WTC11 (cell line): ENCODE measurements at regions not wholly inside any gene's neighbourhood (a gene's known extent, or its start where the extent isn't known, plus 50 kb on each side); places are given as distances from the start of the nearest gene placed in this dataset.

Experiments used
- ATAC-seq: fragments of 200-7000 bp; cut with Tn5 transposase; 2 replicates; pipeline ENCODE4 v1.10.0; 2021; ENCODE audit warnings: mild to moderate bottlenecking, moderate library complexity
- CTCF ChIA-PET: fragments of 300-600 bp; sonication (Branson Sonifier 250); formaldehyde crosslinking; loops from one replicate; lab custom pipeline; 2021; ENCODE audit warnings: antibody characterized with exemption; lab: Charles Lee
- POLR2A ChIA-PET: fragments of 350-600 bp; sonication (Branson Sonifier 250); formaldehyde crosslinking; loops from one replicate; lab custom pipeline; 2021; ENCODE audit warnings: antibody characterized with exemption; lab: Charles Lee
- DNase-seq: peaks from one replicate; pipeline ENCODE4 v3.0.0; 2021; ENCODE audit warnings: low spot score
- H3K27ac Mint-ChIP-seq: 2 replicates; pipeline ENCODE4 v1.8.0; 2021; ENCODE audit warnings: mixed read lengths
- H3K27me3 Mint-ChIP-seq: 2 replicates; pipeline ENCODE4 v1.8.0; 2021; ENCODE audit warnings: low read depth, mild to moderate bottlenecking, moderate library complexity, mixed read lengths
- H3K36me3 Mint-ChIP-seq: 2 replicates; pipeline ENCODE4 v1.8.0; 2021; ENCODE audit warnings: mixed read lengths
- H3K4me1 Mint-ChIP-seq: 2 replicates; pipeline ENCODE4 v1.8.0; 2022; ENCODE audit warnings: mixed read lengths
- H3K4me3 Mint-ChIP-seq: 2 replicates; pipeline ENCODE4 v1.8.0; 2021; ENCODE audit warnings: mild to moderate bottlenecking, moderate library complexity, mixed read lengths
- H3K9me3 Mint-ChIP-seq: 2 replicates; pipeline ENCODE4 v1.8.0; 2021; ENCODE audit warnings: mixed read lengths
- ATF3 ChIP-seq: sonication (generic); formaldehyde crosslinking; conservative IDR thresholded peaks from 2 replicates; pipeline ENCODE4 v1.8.1; 2022; ENCODE audit warnings: mild to moderate bottlenecking, missing genetic modification reagents
- ATF6 ChIP-seq: sonication (generic); formaldehyde crosslinking; IDR thresholded peaks from 2 replicates; pipeline ENCODE4 v1.8.1; 2023; ENCODE audit warnings: mild to moderate bottlenecking, missing genetic modification reagents
- CREB1 ChIP-seq: sonication (generic); formaldehyde crosslinking; IDR thresholded peaks from 2 replicates; pipeline ENCODE4 v1.8.0; 2023; ENCODE audit warnings: mild to moderate bottlenecking, missing genetic modification reagents
- CTCF ChIP-seq: fragments of 200-600 bp; IDR thresholded peaks from 2 replicates; pipeline ENCODE4 v1.8.0; 2022; ENCODE audit warnings: antibody characterized with exemption
- ELF4 ChIP-seq: sonication (generic); formaldehyde crosslinking; IDR thresholded peaks from 2 replicates; pipeline ENCODE4 v1.8.1; 2022; ENCODE audit warnings: low read depth, mild to moderate bottlenecking, moderate library complexity, missing genetic modification reagents
- FOXJ3 ChIP-seq: sonication (generic); formaldehyde crosslinking; IDR thresholded peaks from 2 replicates; pipeline ENCODE4 v1.9.0; 2021; ENCODE audit warnings: missing genetic modification reagents, mild to moderate bottlenecking, borderline replicate concordance
- GABPB1 ChIP-seq: sonication (generic); formaldehyde crosslinking; IDR thresholded peaks from 2 replicates; pipeline ENCODE4 v1.8.1; 2023; ENCODE audit warnings: mild to moderate bottlenecking, missing genetic modification reagents
- MAX ChIP-seq: sonication (generic); formaldehyde crosslinking; IDR thresholded peaks from 2 replicates; pipeline ENCODE4 v1.8.0; 2022; ENCODE audit warnings: mild to moderate bottlenecking, missing genetic modification reagents
- MYBL2 ChIP-seq: sonication (generic); formaldehyde crosslinking; IDR thresholded peaks from 2 replicates; pipeline ENCODE4 v1.8.1; 2023; ENCODE audit warnings: mild to moderate bottlenecking, moderate library complexity, missing genetic modification reagents
- NR3C1 ChIP-seq: sonication (generic); formaldehyde crosslinking; conservative IDR thresholded peaks from 2 replicates; pipeline ENCODE4 v1.8.1; 2023; ENCODE audit warnings: low read depth, mild to moderate bottlenecking, missing genetic modification reagents
- SMAD3 ChIP-seq: sonication (generic); formaldehyde crosslinking; IDR thresholded peaks from 2 replicates; pipeline ENCODE4 v1.8.0; 2022; ENCODE audit warnings: missing genetic modification reagents, mild to moderate bottlenecking, borderline replicate concordance
- SOX15 ChIP-seq: fragments of 250-450 bp; sonication (Bioruptor Pico); IDR thresholded peaks from 2 replicates; pipeline ENCODE4 v1.9.0; 2021; ENCODE audit warnings: mild to moderate bottlenecking
- SP1 ChIP-seq: sonication (generic); formaldehyde crosslinking; conservative IDR thresholded peaks from 2 replicates; pipeline ENCODE4 v1.8.1; 2022; ENCODE audit warnings: missing genetic modification reagents
- ZNF219 ChIP-seq: sonication (generic); formaldehyde crosslinking; IDR thresholded peaks from 2 replicates; pipeline ENCODE4 v1.8.0; 2023; ENCODE audit warnings: missing genetic modification reagents, mild to moderate bottlenecking, borderline replicate concordance
- ZNF232 ChIP-seq: sonication (generic); formaldehyde crosslinking; IDR thresholded peaks from 2 replicates; pipeline ENCODE4 v1.8.0; 2022; ENCODE audit warnings: mild to moderate bottlenecking, missing genetic modification reagents
- ZNF281 ChIP-seq: sonication (generic); formaldehyde crosslinking; IDR thresholded peaks from 2 replicates; pipeline ENCODE4 v1.8.0; 2023; ENCODE audit warnings: mild to moderate bottlenecking, missing genetic modification reagents
- ZNF396 ChIP-seq: fragments of 250-450 bp; sonication (Bioruptor Pico); IDR thresholded peaks from 2 replicates; pipeline ENCODE4 v1.8.0; 2021; ENCODE audit warnings: mild to moderate bottlenecking, moderate library complexity, borderline replicate concordance
- ZNF512 ChIP-seq: sonication (generic); formaldehyde crosslinking; IDR thresholded peaks from 2 replicates; pipeline ENCODE4 v1.8.1; 2022; ENCODE audit warnings: missing genetic modification reagents, borderline replicate concordance
- ZNF671 ChIP-seq: fragments of 250-450 bp; sonication (Bioruptor Pico); IDR thresholded peaks from 2 replicates; pipeline ENCODE4 v1.8.0; 2021; ENCODE audit warnings: mild to moderate bottlenecking
- ZSCAN18 ChIP-seq: fragments of 250-450 bp; sonication (Bioruptor Pico); IDR thresholded peaks from 2 replicates; pipeline ENCODE4 v2.1.2; 2022; ENCODE audit warnings: mild to moderate bottlenecking, moderate library complexity

- H3K27me3 Mint-ChIP-seq: peaks cover 38% of the 10 kb centered on the region; the same call in 1 of the 2 replicates
- POLR2A ChIA-PET: interaction anchor here (1.9 kb wide), 1 partner anchor 8 kb away, joined by 11 read pairs; no protein-coding TSS in a partner anchor
- TF ChIP-seq GABPB1 (CRISPR knock-in tag) (peak; percentile 20; the same call in 1 of the 2 replicates), CTCF (peak; percentile 91), SP1 (CRISPR knock-in tag) (no peak), NR3C1 (CRISPR knock-in tag) (no peak)
- TF ChIP-seq, all 79 proteins: peak for 2
- Mint-ChIP-seq H3K9me3 (no peaks in the 10 kb centered on the region), H3K4me3 (no peak overlapping the region), H3K4me1 (peaks cover 34% of the 10 kb centered on the region), H3K27ac (no peak overlapping the region), H3K36me3 (no peaks in the 10 kb centered on the region)
- DNase-seq (peak; percentile 92), ATAC-seq (peak; percentile 18)
- CTCF ChIA-PET: interaction anchor here (0.9 to 3.2 kb wide), 6 partner anchors 8 to 717 kb away, joined by 3 to 44 read pairs (median 3); no protein-coding TSS in a partner anchor
These were observed 132.3 kb upstream of the C11orf58 start for GRCh38 chr11:16605894-16606783.

GRCh38 chr11:16605389-16605893 lies 133.0 kb upstream of the C11orf58 start:
- H3K9me3 Mint-ChIP-seq: no peaks in the 10 kb centered on the region
- peaks cover 28% of the 10 kb centered on the region for H3K4me1 Mint-ChIP-seq
- H3K27ac Mint-ChIP-seq: no peak overlapping the region
- peak; percentile 1; the same call in 1 of the 2 replicates for ATAC-seq
- peaks cover 45% of the 10 kb centered on the region; the same call in 1 of the 2 replicates for H3K27me3 Mint-ChIP-seq
- POLR2A ChIA-PET: interaction anchor here (1.9 kb wide), 1 partner anchor 8 kb away, joined by 11 read pairs; no protein-coding TSS in a partner anchor
- CTCF ChIA-PET: interaction anchor here (0.6 to 3.2 kb wide), 5 partner anchors 8 to 835 kb away, joined by 3 to 44 read pairs (median 4); no protein-coding TSS in a partner anchor
- TF ChIP-seq ZNF281 (CRISPR knock-in tag) (no peak), ATF6 (CRISPR knock-in tag) (no peak), ZNF219 (CRISPR knock-in tag) (no peak), MYBL2 (CRISPR knock-in tag) (no peak), SOX15 (CRISPR knock-in tag) (no peak), ELF4 (CRISPR knock-in tag) (no peak), ZSCAN18 (CRISPR knock-in tag) (no peak), SMAD3 (CRISPR knock-in tag) (no peak), MAX (no peak), ZNF512 (CRISPR knock-in tag) (no peak), CREB1 (CRISPR knock-in tag) (no peak), ZNF396 (CRISPR knock-in tag) (no peak), ZNF232 (CRISPR knock-in tag) (no peak), ATF3 (CRISPR knock-in tag) (no peak), FOXJ3 (CRISPR knock-in tag) (no peak), ZNF671 (CRISPR knock-in tag) (no peak), NR3C1 (CRISPR knock-in tag) (no peak)
- DNase-seq: peak; percentile 60
- no peaks in the 10 kb centered on the region for H3K36me3 Mint-ChIP-seq
- H3K4me3 Mint-ChIP-seq: no peak overlapping the region
